Stimulated activated CD8-positive, alpha-beta memory T cell treated with anti-CD3 and anti-CD28 coated beads, Interleukin-15, amount 100 ng/mL, for 1 hour (primary cell): ENCODE measurements at regions not wholly inside any gene's neighbourhood (a gene's known extent, or its start where the extent isn't known, plus 50 kb on each side); places are given as distances from the start of the nearest gene placed in this dataset.
"Not testable (repeated sequence)": the region's sequence is repeated elsewhere in the genome, so short reads cannot be mapped to it uniquely, and the experiment has no call there.

Experiments
- DNase-seq: peaks from one replicate; pipeline ENCODE4 v3.0.0-alpha.2; 2020; ENCODE audit warnings: low read depth

DNA sequence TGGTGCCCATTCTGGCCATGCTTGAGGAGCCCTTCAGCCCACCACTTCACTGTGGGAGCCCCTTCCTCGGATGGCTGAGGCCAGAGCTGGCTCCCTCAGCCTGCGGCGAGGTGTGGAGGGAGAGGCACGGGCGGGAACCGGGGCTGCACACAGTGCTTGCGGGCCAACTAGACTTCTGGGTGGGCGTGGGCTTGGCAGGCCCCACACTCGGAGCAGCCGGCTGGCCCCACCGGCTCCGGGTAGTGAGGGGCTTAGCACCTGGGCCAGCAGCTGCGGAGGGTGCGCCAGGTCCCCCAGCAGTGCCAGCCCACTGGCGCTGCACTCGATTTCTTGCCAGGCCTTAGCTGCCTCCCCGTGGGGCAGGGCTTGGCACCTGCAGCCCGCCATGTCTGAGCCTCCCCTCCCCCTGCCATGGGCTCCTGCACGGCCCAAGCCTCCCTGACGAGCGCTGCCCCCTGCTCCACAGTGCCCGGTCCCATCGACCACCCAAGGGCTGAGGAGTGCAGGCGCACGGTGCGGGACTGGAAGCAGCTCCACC, 554.2 kb downstream of the GABRG2 start:
- DNase-seq = not testable (repeated sequence)

DNA sequence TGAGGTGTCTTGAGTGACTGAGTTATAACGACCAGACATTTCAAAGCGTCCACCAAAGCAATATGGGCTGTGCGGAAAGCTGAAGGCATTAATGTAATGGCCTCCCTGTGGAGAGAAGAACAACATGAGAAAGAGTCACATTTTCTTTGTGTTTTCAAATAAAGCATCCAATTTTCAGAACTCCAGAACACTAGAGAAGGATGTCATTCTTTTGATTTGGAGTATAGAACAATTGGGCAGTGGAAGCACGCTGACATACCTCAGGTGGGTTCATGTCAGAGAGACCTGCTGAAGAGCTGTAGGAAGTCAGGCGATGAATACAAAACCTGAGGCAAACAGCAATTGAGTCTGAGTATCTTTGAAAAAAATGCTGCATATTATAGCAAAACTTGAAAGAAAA, 556.5 kb downstream of the GABRG2 start:
- no peak for DNase-seq

DNA sequence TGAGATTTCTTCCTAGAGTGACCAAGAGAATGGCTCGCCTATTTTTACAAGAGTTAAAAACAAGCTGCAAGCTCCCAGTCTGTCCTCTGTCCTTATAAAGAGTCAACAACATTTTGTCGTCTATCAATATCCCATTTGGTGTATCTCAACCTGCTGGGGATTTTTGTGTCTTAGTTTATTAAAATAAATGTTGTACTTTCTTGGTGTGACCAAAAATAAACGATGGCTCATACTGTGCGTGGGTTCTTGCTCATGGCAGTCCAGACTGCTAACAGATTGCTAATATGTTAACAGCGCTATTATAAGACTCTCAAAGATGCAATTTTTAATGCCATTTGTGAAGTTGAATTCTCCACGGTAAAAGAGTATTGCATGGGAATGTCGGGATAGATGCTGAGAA, 569.9 kb downstream of the GABRG2 start:
- no peak for DNase-seq

DNA sequence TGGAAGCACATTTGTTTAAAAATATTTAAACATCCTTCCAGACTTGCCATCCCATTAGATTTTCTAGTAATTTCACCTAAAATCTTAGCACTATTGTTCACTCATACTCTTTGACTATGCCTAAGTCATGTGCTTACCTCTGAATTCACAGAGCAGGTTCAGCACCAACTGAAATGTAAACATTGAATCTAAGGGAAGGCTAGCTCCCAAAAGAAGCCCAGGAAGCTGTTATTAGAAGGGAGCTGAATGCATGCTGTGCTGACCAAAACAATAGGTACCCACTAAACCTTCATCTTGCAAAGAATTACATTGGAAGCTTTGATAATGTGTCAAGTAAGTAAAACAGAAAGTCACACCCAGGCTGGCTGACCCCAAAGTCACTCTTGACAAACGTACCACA, 571.3 kb downstream of the GABRG2 start:
- no peak for DNase-seq

DNA sequence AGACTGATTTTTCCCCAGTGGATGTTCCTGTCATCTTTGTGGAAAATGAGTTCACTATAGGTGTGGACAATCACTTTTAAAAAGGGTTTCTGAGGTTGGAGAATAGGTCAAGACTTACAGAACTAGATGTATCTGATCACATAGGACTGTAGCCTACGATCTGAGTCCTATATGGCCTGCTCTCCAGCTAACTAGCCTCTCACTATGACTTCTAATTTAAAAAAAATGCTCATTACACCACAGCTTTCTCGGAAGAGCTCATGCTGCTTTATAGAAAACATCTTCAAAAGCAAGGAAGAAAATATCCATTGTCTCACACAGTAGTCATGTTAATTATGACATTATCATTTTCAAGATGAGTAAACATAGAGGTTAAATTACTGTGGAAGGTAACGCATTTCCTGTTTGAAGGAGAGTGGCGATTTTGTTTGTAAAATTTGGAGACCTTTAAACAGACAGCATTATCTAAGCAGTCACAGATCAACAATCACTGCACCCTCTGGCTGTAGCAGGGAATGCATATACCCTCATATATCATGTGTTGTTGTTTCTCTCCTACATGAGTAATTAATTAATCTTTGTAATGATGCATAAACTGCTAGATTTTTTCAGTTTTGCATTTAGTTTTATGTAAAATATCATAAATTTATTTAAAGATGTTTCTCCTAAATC, 573.7 kb downstream of the GABRG2 start:
- DNase-seq = no peak

DNA sequence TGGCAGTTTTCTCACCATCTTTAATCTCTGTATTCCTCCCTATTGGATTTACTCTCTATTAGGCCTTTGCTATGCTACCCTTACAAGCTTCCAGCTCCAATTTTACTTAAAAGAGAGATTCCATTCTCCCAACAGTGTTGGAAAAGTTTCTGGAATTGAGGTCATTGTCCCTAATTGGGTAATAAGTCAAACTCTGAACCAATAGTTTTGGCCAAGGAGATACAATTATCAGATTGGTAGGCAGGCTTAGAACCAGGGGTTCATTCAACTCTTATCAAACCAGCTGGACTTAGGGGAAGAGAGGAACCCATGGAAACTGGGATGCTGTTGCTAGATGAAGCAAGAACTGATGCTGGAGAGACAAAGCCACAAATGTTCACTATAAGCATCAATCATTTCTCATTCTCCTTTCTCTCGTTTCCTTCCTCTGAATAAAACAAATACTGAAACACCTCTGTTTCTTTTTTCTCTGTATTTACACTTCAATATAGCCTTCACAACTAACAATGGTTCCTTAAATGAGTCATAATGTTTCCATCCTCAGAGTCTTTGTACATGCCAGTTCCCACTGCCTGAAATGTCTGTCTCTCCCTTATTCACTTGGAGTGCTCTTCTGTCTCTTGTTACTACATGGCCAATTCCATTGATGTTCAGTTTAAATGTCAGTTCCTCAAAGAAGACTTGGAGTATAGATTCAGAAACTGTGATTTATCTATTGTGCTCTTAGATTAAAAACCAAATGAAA, 587.3 kb downstream of the GABRG2 start:
- no peak for DNase-seq

DNA sequence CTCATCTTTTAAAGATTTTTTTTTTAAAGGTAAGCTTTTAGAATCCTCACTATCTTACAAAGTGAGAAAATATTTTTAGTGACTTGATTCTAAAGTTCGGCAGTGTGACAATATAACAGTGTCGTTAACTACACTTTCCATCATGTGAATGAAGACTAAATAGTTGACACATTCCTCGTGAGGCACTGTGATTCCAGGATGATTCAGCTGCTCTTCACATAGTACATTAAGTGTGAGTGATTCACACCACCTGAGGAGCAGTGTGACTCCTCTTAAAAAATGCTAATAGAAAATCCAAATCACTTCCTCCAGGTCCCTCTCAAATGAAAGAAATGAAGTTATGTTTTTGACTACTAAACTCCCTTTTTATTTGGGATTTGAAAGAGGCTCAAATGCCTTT, 589.5 kb downstream of the GABRG2 start:
- DNase-seq = no peak

DNA sequence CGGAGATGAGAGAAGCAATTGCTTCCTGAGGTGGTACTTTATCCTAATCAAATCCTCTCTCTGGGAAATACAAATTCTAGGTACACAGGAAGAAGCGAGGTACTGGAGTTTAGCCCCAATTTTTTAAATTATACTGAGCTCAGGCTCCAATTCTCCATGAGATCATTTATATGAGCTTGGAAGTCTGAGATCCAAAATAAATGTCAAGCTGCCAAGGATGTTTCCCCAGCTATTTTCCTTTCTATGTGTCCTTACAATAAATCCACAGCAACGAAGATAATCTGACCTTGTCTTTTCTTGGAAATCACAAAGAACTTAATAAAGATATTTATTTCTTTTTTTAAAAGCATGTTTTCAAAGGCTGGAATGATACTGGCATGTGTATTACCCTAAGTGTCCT, 597.3 kb downstream of the GABRG2 start:
- no peak for DNase-seq

DNA sequence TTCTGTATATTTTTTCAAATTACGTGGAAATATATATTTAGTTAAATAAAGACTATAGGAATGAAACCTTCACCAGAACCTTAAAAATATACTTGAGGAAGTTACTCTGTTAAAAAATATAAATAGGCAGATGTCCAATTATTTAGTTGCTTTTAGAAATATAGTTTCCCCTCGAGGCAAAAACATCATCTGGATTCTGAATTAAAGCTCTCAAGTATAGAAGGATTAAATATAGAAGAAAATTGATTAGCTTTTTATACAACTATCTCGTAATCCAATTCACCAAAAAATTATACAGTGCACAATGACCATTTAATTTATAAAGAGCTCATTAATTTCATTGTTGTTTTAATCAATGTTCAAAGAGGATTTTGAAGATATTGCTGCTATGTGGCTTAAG, 601.4 kb downstream of the GABRG2 start:
- no peak for DNase-seq

DNA sequence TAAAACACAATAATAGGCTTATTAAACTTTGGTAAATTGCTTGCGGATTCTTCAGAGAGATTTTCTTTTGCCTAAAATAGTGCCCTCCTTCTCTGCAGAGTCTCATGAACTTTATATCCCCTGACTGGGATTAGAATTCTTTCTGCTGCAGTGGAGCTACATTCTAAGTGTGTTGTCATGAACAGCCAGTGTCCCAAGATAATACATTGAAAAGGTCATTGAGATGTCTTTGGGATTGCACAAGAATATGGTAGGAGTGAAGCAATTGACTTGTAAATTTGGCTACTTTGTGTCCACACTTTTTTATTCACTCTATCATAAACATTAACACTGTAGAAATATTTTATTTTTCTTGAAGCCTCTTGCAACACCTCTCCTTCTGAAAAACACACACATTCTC, 604.5 kb downstream of the GABRG2 start:
- DNase-seq = no peak

DNA sequence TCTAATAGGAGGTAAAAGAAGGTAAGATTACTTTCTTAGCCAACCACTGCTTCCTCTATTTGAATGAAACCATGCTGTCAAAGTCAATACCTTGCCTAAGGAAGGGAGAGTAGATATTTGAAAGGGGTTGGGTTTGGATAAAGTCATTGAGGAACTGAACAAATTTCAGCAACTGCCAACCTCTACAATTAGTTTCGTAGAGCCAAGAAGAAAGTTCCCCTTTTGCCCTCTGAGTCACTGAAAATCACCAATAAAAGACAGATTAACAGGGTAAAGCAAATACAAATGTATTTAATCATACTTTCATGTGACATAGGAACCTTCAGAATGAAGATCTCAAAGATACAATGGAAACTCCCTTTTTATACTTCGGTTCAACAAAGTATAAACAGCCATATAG, 615.7 kb downstream of the GABRG2 start:
- no peak for DNase-seq

DNA sequence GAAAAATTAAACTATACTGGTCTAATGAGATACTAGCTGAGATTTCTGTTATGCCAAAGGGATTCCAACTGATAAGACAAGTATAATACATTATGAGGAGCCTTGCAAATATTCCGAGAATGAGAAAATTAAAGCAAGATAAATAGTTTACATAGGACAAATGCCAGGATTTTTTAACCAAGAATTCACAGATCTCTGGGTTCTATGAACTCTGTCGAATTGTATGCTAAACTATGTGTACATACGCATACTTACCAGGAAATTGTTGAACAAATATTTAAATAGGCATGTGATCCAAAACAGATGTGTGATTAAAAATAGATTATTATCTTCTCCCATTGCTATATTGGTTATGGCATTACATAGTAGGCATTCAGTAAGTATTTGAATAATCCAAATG, 616.6 kb downstream of the GABRG2 start:
- DNase-seq = no peak

DNA sequence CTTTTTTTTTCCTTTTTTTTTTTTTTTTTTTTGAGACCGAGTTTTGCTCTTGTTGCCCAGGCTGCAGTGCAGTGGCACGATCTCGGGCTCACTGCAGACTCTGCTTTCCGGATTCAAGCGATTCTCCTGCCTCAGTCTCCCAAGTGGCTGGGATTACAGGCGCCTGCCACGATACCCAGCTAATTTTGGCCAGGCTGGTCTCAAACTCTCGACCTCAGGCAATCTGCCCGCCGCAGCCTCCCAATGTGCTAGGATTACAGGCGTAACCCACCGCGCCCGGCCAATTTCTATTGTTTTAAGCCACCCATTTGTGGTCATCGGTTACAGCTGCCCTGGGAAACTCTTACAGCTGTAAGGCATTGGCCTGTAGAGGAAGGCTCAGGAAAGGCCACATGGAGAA, 617.7 kb downstream of the GABRG2 start:
- no peak for DNase-seq

DNA sequence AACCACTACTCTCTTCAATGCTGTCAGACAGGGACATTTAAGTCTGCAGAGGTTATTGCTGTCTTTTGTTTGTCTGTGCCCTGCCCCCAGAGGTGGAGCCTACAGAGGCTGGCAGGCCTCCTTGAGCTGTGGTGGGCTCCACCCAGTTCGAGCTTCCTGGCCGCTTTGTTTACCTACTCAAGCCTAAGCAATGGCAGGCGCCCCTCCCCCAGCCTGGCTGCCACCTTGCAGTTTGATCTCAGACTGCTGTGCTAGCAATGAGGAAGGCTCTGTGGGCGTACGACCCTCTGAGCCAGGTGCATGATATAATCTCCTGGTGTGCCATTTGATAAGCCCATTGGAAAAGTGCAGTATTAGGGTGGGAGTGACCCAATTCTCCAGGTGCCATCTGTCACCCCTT, 628.7 kb downstream of the GABRG2 start:
- not testable (repeated sequence) for DNase-seq

DNA sequence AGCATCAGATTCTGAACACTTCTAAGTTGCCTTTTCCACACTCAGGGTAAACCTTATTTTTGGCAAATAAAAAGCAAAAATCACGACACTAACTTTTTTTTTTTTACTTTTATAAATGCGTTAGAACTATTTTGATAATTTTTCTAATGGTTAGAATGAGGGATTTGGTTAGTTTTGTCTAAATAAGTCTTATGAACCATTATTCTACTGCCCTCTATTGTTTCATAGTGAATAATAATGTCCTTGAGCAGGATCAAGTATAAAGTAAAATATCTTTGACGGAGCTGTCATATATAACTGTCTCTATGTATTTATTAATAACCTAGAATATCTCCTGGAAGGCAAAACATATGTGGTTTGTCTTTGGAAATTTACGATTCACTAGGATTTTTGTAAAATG, 631.8 kb downstream of the GABRG2 start:
- DNase-seq = no peak

DNA sequence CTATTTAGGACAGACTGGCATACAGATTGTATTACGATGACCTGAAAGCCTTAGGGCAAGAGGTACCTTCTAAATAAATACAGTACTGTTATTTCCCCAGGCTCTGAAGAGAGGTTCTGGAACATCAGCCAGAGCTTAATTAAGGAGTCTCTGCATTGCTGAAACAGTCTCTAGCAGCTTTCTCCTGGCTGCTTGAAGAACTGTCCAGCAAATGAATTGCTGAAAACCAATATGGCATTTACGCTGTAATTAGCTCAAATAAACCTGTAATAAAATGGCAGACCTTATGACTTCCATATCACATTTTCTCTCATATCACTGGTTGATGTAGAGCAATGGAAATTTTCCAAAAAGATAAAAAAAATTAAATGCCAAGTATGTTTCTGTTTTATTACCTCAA, 636.3 kb downstream of the GABRG2 start:
- DNase-seq = no peak

DNA sequence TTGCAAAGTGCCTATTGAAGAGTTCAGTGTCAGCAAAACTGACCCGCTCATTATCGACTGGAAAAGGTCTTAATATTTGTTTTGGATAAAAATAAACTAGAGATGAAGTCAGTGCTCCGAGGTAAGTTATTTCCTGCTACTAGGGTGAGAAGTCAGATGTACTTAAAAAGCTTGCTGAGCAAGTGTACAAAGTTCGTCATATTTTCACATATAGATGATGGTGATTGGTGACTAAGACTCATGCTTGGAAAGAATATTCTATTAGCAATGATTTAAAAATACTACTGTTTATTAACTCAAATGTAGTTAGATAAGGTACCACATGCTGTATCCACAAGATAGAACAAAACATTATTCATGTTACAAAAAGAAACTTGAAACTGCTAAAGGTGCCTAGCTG, 643.7 kb downstream of the GABRG2 start:
- no peak for DNase-seq

DNA sequence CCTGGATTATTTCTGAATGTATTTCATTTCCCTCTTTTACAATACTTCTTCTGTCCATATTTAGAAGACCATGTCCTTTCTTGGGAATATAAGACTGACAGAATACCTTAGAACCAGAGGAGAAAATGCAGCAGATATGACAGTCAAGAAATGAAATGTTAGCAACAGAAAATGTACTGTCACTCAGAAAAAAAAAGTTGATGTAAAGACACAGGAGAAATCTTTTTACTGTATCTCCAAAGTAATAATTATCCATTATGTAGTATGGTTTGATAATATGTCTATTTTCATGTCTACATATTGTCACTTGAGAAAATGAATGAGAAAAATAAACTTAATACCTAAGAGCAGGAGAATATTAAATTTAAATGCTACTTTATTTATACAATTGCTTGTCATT, 652.1 kb downstream of the GABRG2 start:
- DNase-seq = no peak

DNA sequence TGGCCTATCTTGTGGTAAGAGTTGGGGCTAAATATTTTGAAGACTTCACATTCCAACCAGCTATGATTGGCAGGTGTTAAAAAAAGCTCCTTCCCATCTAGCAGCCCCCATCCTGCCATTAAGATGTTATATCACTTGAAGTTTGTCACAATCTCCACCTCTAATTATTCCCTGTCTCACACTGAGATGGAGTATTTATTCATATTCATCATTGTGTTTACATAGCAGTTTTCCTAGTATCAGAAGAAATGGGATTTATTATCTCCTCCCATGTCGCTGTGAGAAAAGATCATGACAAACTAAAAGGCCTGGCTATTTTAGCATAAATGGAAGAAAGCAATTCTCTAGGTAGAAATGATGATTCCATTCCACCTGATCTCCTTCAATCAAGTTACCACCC, 653.6 kb downstream of the GABRG2 start:
- no peak for DNase-seq

DNA sequence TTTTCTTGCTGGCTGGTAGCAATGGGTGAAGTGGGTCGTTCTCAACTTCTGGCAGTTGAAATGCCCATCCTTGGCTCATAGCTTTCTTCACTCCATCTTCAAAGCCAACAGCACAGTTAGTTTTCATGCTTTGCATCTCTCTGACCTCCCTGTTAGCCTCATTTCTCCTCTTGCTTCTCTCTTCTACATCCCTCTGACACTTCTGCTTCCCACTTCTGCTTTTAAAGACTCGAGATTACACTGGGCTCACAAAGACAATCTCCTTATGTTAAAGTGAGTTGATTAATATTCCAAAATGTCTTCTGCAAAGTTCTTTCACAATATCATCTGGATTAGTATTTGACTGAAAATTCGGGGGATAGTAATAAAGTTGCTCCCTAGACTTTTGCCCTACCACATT, 684.8 kb upstream of the CCNG1 start:
- no peak for DNase-seq

DNA sequence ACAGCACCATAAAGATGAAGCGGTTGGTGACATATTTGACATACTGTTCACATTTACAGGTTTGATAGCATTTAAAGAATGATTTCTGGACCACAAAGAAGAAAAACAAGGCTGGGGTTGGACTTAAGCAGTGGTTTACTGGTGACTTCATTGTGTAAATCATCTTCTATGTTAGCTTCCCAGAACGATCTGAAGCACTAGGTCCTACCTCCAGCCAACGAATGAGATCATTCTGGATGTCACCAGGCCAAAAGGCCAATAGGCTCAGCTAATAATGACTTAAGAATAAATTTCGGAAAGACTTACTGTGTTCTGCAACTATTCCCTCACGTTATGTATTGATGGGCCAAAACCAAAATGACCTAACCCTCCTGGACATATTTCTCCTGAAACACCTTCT, 675.3 kb upstream of the CCNG1 start:
- no peak for DNase-seq

DNA sequence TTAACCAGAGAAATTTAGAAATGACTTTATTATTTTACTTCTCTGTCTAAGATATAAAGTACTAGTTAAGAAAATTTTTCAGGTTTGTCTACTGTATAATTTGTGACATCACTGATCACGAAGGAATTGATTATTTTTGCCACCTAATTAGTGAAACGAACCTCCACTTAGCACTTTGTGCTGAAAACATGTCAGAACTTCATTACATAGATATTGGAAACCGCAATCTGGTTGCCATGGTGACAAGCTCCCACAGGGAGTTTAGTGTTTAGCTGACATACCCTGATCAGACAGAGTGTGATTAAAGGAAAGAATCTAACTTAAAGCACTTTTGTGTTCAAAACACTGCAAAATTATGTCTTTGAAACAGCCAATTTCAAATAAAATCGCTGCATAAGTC, 668.4 kb upstream of the CCNG1 start:
- no peak for DNase-seq

DNA sequence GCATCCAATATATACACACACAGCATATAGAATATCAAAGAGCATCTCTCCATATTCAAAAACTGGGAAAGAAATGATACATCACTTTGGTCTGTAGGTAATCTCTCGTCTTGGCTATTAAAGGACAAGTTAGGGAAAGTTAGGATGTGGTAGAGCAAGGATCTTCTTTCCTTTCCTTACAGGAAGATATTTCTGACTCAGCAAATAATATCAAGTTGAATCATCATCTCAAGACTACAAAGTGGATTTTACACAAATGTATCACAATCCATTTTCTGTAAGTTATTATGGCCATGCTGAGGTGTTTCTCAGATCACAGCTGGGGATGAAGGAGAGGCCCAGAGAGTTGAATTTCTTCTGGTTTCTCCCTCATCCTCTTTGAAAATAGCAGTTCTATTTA, 651.7 kb upstream of the CCNG1 start:
- DNase-seq = no peak

DNA sequence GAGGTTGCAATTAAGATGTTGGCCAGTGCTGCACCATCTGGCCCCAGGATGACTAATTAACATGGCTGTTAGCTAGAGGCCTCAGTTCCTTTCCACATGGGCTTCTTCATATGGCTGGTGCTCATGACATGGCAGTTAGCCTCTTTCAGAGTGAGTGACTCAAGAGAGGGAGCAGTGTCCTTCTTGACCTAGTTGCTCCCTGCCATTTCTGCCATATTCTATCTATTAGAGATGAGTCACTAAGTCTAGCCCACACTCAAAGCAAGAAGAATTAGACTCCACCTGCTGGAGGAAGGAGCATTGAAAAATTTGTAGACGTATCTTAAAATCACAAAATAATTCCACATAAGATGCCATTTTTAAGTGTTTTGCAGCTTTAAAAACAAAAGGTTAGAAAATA, 651.2 kb upstream of the CCNG1 start:
- no peak for DNase-seq
